NB4 (cell line): ENCODE measurements at regions not wholly inside any gene's neighbourhood (a gene's known extent, or its start where the extent isn't known, plus 50 kb on each side); places are given as distances from the start of the nearest gene placed in this dataset.

Experiments
- DNase-seq: peaks from one replicate; pipeline ENCODE4 v3.0.0; 2010; ENCODE audit warnings: low read depth
- H3K4me3 ChIP-seq: one replicate; pipeline ENCODE4 v1.5.1; 2011; ENCODE audit warnings: mild to moderate bottlenecking, low read depth, low read length, moderate library complexity
- MYC ChIP-seq: IDR thresholded peaks from 2 replicates; pipeline ENCODE4 v1.6.1; 2011; ENCODE audit warnings: low read depth, low read length
- POLR2A ChIP-seq: IDR thresholded peaks from 2 replicates; pipeline ENCODE4 v1.6.1; 2011; ENCODE audit warnings: mild to moderate bottlenecking; ENCODE audit not compliant: insufficient read length; ENCODE audit errors: extremely low read depth
- TF ChIP-seq, protein P1 (sequence below): IDR thresholded peaks from 2 replicates; pipeline ENCODE4 v1.6.1; 2011; ENCODE audit warnings: low read depth, low read length
- TF ChIP-seq, protein P2 (sequence below): IDR thresholded peaks from one replicate; pipeline ENCODE4 v1.5.1; 2012; ENCODE audit warnings: low read depth, low read length

DNA sequence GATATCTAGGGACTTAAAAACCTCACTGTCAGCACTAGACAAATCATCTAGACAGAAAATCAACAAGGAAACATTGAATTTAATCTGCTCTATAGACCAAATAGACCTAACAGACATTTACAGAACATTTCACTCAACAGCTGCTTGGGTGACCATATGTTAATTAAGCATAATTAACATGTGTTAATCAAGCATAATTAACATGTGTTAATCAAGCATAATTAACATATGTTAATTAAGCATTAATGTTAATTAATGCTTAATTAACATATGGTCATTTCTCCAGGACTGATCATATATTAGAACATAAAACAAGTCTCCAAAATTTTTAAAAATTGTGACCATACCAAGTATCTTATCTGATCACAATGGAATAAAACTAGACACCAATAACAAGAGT lies 137.3 kb upstream of the MME start:
- H3K4me3 ChIP-seq: no peak overlapping the region
- no peak for DNase-seq
- no peak for TF ChIP-seq POLR2A
- TF ChIP-seq, protein P1, sequence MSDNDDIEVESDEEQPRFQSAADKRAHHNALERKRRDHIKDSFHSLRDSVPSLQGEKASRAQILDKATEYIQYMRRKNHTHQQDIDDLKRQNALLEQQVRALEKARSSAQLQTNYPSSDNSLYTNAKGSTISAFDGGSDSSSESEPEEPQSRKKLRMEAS: no peak
- TF ChIP-seq MYC: no peak
- TF ChIP-seq, protein P2, sequence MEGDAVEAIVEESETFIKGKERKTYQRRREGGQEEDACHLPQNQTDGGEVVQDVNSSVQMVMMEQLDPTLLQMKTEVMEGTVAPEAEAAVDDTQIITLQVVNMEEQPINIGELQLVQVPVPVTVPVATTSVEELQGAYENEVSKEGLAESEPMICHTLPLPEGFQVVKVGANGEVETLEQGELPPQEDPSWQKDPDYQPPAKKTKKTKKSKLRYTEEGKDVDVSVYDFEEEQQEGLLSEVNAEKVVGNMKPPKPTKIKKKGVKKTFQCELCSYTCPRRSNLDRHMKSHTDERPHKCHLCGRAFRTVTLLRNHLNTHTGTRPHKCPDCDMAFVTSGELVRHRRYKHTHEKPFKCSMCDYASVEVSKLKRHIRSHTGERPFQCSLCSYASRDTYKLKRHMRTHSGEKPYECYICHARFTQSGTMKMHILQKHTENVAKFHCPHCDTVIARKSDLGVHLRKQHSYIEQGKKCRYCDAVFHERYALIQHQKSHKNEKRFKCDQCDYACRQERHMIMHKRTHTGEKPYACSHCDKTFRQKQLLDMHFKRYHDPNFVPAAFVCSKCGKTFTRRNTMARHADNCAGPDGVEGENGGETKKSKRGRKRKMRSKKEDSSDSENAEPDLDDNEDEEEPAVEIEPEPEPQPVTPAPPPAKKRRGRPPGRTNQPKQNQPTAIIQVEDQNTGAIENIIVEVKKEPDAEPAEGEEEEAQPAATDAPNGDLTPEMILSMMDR: no peak

DNA sequence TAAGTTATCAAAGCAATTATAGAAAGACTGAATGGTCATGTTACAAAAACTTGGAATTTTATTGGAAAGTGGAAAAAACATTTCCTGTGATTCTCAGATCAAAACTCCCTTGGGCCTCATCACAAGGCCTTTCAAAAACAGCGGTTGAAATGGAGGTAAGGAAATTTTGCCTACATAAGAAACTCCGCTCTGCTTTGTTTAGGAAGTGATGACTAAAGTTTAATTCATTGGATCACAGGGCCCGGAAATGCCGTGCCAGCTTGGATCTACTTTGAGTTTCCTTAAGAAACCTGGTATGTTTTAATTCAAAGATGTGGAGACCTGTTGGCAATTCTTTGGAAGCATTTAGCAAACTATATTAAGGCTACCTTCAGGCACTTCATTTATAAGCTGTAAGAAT lies 143.9 kb upstream of the MME start:
- TF ChIP-seq, protein P2: no peak
- TF ChIP-seq POLR2A (no peak), MYC (no peak)
- TF ChIP-seq, protein P1: no peak
- no peak overlapping the region for H3K4me3 ChIP-seq
- no peak for DNase-seq

DNA sequence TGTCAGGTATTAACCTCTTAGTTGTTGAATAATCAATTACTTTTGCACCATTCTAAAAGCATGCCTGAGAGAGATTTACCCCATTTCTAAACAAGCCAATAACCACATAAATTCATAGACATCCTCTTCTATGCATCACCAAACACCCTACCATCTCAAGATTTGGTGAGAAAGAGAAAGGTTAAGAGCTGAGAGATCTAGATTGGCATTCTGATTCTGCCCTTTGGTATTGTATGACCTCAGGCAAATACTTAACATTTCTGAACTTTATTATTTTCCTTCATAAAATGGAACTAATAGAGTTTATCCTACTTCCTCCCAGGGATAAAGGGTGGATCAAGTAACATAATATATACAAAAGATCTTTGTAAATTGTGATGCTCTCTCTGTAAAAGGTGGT lies 146.5 kb upstream of the MME start:
- H3K4me3 ChIP-seq: no peak overlapping the region
- TF ChIP-seq, protein P2: no peak
- TF ChIP-seq, protein P1: no peak
- no peak for TF ChIP-seq MYC
- TF ChIP-seq POLR2A: no peak
- no peak for DNase-seq

DNA sequence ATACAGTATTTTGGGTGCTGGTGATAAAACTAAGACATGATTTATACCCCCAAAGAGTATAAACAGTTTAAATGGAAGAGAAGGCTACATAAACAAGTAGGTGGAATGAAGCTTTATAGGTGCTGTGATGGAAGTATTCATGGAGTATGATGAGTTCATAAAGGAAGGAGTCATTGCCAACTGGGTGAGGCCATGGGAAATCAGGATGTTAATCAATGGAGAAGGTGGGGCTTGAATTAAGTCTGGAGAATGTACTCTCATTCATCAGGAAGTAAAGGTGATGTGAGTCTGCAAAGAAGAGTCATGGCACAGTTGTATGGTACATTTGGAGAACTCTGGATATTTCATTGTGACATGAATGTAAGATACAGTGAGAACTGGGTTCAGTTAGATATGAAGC lies 147.5 kb upstream of the MME start:
- no peak for DNase-seq
- H3K4me3 ChIP-seq: no peak overlapping the region
- no peak for TF ChIP-seq POLR2A

DNA sequence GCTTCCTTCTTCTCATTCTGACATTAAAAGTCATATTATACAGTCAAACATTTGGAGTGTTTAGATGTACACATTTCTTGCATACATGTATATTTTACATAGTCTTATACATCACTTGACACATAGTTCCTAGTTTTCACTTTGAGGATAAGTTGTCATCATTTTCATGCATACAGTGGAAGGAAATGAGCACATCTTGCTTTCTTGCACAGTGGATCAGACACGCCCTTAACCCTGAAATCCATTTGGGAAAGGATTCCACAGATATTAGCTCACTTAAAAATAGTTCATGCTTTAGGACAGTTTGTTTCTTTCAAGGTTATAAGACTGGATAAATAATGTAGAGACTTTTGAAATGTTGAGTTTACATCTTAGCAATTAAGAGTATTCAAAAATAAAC lies 148.6 kb upstream of the MME start:
- TF ChIP-seq, protein P2: no peak
- TF ChIP-seq POLR2A (no peak), MYC (no peak)
- TF ChIP-seq, protein P1: no peak
- no peak for DNase-seq
- H3K4me3 ChIP-seq: no peak overlapping the region

DNA sequence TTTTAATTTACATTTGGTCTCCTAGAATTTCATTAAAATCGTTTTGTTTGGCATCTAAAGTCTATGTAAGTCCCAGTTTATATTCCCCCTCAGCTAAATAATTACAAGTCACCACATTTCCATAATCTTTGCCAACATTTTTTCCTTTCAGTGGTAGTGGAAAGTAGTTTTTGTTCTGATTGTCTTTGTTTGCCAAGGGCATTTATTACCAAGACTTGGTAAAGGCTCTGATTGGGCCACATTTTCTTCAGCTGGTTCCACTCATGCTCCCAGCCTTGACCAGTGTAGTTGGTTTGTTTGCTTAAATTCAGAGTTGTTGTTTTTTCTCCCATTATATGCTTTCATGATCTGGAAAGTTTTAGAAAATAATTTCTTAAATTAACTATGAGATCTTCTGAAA lies 153.4 kb upstream of the MME start:
- TF ChIP-seq POLR2A: no peak
- TF ChIP-seq, protein P1: no peak
- TF ChIP-seq, protein P2: no peak
- no peak for TF ChIP-seq MYC
- H3K4me3 ChIP-seq: no peak overlapping the region
- no peak for DNase-seq
